ENCODE measurements at regions not wholly inside any gene's neighbourhood (a gene's known extent, or its start where the extent isn't known, plus 50 kb on each side); places are given as distances from the start of the nearest gene placed in this dataset.

DNA sequence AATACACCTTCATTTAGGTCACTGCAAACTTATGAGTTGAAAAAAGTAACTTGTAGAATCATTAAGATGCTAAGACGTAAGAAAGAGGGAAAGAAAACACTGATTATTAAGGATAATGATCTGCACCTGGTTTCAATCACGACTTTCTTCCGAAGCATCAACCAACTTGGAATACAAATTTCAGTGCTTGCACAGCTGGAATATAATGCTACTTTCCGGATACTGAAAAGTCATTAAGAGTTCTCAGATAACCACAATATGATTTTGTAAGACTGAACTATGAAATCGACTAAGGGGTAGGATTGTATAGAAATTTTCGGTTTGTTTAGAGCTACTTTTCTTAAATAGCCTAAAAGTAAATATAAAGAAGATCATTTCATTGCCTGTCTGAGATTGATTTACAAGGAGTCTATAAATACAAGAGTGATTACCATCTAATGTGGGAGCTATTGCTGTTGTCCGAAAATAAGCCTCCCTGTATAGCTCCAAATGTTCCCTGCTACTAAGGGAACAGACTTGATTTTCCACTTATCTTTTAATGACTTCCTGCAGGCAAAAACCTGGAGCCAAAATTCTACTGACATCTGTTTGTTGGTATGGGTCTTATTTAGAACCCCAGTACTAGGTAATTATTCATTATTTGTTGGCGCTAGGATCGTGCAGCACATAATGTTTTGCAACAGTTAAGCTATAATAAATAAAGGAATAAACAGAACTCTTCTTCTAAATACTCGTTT lies 673.3 kb downstream of the KCNT2 start:
- no peak for DNase-seq (ENCODE audit: low read depth in 2 of 2)

- no peak for DNase-seq (ENCODE audit: low read depth in 2 of 2)
Measured at GRCh38 chr1:195933835-195934234, 674.4 kb downstream of the KCNT2 start.

DNA sequence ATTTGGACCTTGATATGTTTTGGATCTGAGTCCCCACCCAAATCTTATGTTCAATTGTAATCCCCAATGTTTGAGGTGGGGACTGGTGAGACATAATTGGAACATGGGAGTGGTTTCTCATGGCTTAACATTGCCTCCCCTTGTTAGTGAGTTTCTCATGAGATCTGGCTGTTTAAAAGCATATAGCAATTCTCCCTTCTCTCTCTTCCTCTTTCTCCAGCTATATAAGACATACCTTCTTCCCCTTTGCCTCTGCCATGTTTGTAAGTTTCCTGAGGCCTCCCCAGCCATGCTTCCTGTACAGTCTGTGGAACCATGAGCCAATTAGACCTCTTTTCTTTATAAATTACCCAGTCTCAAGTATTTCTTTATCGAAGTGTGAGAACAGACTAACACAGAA lies 692.4 kb downstream of the KCNT2 start:
- DNase-seq (ENCODE audit: low read depth in 2 of 2): no peak

DNA sequence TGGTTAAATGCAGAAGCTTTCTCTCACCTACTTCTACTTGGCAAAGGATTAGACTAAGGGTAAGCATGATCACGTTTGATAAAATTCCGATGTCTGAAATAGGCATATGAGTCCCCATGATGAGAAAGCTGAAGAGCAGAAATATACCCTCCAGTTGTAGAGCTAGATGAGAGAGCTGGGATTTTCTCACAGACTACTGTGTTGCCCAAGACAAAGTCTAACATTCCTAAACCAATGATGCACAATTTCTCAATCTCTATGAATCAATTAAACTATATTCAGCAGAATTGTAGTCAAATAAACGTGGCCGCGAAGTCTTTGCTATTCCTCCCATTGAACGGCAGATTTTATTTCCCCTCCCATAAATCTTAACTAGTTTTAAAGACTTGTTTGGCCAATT lies 699.2 kb downstream of the KCNT2 start:
- DNase-seq (ENCODE audit: low read depth in 2 of 2): no peak

DNA sequence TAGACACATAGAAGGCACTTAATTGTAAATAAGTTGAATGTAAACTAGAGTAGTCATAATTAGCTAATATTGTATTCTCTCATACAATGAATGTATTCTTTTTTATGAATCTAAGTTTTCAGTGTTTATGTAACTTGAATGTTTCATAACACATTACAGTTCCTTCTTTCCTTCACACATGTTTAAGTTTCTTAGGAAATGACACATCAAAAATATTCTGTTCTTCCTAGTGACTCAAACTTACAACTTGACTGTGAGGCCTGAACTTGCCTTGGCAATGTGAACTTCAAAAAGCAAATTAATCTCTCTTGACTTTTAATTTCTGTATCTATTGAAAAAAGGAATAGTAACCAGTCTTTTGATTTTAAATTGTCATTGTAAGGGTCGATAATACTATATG lies 700.1 kb downstream of the KCNT2 start:
- DNase-seq (ENCODE audit: low read depth in 2 of 2): no peak

DNA sequence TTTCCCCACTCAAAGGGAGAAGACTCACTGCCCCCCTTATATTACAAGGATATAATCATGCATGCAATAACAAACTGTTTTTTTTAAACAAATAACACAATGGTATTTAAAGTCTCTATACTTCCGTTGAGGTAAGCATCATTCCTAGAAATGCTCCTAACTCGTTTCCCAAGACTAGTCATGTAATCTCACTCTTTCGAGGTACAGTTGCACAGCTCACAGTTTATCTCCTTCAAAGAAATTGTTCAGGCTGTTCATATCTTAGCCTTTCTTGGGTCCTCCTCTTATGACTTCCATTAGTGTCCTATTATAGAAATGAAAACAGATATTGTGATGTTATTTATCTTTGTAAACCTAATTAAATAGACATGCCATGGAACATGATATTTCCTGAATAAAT lies 705.0 kb downstream of the KCNT2 start:
- DNase-seq (ENCODE audit: low read depth in 2 of 2): no peak

- DNase-seq (ENCODE audit: low read depth in 2 of 2): no peak
Measured at GRCh38 chr1:195902779-195903178, 705.5 kb downstream of the KCNT2 start.

- no peak for DNase-seq (ENCODE audit: low read depth in 2 of 2)
Measured at GRCh38 chr1:195899762-195900352, 708.4 kb downstream of the KCNT2 start.

DNA sequence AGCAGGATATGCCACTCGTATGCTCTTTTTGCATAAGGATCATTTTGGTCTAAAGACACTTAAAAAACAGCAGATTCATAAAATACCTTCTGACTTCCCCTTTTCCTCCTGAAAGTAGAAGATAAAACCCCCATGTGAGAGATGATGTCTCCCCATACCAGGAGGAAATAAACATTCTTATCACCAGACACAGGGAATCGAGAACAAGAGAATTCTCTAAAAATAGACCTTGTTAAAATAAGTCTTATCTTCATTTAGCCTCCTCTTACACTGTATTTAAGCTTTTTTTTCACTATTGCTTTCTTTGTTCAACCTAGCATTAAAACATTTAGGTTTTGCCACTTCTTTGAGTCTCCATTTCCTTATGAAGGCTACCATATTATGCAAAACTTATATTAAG lies 709.3 kb downstream of the KCNT2 start:
- DNase-seq (ENCODE audit: low read depth in 2 of 2): no peak

- no peak for DNase-seq (ENCODE audit: low read depth in 2 of 2)
Measured at GRCh38 chr1:195898373-195898772, 709.9 kb downstream of the KCNT2 start.

GRCh38 chr1:195897076-195897475 lies 711.2 kb downstream of the KCNT2 start:
- DNase-seq (ENCODE audit: low read depth in 2 of 2): no peak

DNA sequence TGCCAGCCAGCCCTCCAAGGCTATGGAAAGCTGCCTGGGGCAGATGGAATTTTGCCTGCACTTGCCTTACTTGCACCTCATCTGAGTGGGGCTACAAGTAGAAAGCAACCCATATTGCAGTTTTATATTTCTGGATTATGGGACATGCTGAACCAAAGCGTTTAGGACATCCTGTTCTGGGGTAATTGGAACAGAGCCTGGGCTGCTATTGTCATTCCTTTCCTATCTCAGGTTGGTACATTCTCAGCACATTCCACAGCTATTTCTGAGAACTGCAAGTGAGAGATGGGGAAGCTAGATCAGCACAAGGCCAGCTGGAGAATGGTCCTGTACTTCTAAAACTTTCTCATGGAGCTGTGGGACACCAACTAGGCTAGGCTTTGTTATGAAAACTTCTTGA lies 713.8 kb downstream of the KCNT2 start:
- DNase-seq (ENCODE audit: low read depth in 2 of 2): no peak

GRCh38 chr1:195886000-195886399 lies 722.2 kb downstream of the KCNT2 start:
- no peak for DNase-seq (ENCODE audit: low read depth in 2 of 2)

GRCh38 chr1:195878478-195878877 lies 729.8 kb downstream of the KCNT2 start:
- DNase-seq (ENCODE audit: low read depth in 2 of 2): no peak

- no peak for DNase-seq (ENCODE audit: low read depth in 2 of 2)
Measured at GRCh38 chr1:195876792-195877191, 731.4 kb downstream of the KCNT2 start.

DNA sequence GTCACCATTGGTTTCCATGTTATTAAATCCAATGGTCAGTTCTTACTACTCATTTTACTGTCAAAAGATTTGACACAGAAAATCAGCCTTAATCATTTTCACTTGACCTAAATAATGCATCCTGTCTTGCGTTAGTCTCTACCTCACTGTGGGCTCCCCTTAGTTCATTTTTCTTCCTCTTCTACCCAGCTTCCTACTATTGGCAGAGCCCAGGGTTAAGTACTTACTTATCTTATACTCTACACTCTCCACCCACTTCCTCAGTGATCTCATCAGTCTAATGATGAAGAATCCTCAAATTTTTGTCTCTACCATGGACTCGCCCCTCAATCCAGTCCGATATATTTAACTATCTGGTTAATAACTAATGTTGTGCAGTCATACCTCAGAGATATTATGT lies 735.9 kb downstream of the KCNT2 start:
- no peak for DNase-seq (ENCODE audit: low read depth in 2 of 2)

DNA sequence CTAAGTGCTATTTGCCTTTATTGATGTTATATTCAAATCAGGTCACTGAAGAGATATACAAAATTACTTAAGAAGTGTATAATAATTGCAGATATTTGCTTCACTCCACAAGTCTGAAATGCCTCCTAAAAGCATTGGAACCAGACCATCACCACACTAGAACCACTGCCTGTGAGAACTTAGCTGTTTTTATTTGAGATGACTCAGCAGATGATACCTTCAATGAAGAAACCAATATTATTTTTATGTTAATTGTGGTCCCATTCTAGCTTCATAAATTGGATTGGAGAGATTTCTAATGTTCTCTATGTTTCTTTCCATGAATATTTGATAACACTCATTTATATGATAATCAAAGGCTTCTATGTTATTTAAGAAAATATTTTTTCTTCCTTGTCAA lies 740.6 kb downstream of the KCNT2 start:
- no peak for DNase-seq (ENCODE audit: low read depth in 2 of 2)

GRCh38 chr1:195866781-195867222 lies 741.4 kb downstream of the KCNT2 start:
- DNase-seq (ENCODE audit: low read depth in 2 of 2): no peak

DNA sequence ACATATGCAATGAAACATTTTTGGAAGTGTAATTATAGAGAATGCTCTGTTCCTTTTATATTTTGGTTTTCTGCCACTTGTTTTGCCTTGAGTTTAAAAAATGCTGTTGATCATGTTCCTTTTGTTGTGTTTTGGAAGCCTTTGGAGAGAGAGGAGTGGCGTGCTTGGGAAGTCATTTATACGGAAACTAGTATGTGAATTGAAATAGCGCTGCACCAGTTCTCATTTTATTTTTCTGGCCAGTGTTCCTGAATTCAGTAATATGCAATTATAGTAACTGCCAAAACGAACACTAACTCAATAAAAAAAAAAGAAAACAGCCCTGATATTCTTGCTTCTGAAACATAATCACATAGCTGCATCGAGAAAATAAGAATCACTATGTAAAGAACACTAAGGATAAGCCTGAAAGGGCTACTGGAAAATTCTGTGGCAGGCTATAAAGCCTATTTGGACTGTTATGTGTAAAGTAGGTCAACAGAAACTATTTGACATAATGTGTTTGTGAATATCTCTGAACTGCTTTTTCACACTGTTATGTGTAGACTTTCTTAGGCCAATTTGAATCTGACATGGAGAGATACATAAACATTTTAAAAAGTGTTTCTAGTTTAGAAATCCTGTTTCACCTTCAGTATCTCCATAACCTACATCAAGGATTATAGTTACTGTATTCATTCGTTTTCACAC lies 742.0 kb downstream of the KCNT2 start:
- DNase-seq (ENCODE audit: low read depth in 2 of 2): no peak

- DNase-seq (ENCODE audit: low read depth in 2 of 2): no peak
Measured at GRCh38 chr1:195851804-195852203, 756.4 kb downstream of the KCNT2 start.

DNA sequence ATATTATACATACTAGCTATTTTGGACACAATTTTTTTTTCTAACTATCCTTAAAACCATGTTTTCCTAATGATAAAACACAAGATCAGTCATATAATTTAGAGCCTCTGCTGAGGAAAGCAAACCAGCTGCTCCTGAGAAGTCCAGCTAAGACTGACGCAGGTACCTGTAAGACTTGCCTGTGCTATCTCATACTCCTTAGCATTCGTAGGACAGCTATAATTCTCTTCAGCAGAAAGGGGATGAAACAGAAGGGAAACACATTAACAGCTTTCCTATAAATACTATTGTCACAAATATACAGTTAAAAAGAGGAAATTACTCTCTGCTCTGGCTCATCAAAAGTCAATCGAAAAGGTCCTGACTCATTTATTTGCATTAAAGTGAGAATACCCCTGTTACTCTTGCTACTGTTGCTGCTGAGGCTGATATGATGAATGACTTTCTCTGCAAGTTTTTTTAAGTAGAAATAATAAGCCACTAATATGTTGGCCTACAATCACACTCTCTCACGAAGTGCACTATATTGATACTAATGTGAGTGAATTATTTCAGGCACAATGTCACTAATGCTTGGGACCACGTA lies 757.1 kb downstream of the KCNT2 start:
- DNase-seq (ENCODE audit: low read depth in 2 of 2): no peak

GRCh38 chr1:195849180-195849579 lies 759.1 kb downstream of the KCNT2 start:
- no peak for DNase-seq (ENCODE audit: low read depth in 2 of 2)
